Tibial artery (tissue), 4 donors: ENCODE measurements at regions not wholly inside any gene's neighbourhood (a gene's known extent, or its start where the extent isn't known, plus 50 kb on each side); places are given as distances from the start of the nearest gene placed in this dataset.

Experiments
- DNase-seq, 2 donors: peaks; one replicate each; pipeline ENCODE4 v3.0.0-alpha.2; 2019
- H3K27ac ChIP-seq, 2 donors: fragments of 200-600 bp; sonication (generic) in 1 of 2; 1 replicate in 1 of 2; 2 replicates in 1 of 2; pipeline ENCODE4 v1.5.1; 2018 to 2019; ENCODE audit warnings: mild to moderate bottlenecking in 1 of 2
- H3K27me3 ChIP-seq, 2 donors: fragments of 200-600 bp; sonication (generic) in 1 of 2; one replicate each; pipeline versions ENCODE4 v1.5.1 to v1.6.0; 2016 to 2019
- H3K36me3 ChIP-seq, 3 donors: fragments of 200-600 bp; sonication (generic) in 2 of 3; one replicate each; pipeline ENCODE4 v1.5.1; 2016 to 2019; ENCODE audit warnings: mild to moderate bottlenecking in 2 of 3
- H3K4me1 ChIP-seq, 4 donors: fragments of 200-600 bp; sonication (generic) in 2 of 4; 1 replicate in 3 of 4; 2 replicates in 1 of 4; pipeline ENCODE4 v1.5.1; 2016 to 2019
- H3K4me3 ChIP-seq, 2 donors: fragments of 200-600 bp; sonication (generic) in 1 of 2; 1 replicate in 1 of 2; 2 replicates in 1 of 2; pipeline ENCODE4 v1.5.1; 2018 to 2019; ENCODE audit warnings: mild to moderate bottlenecking in 2 of 2
- H3K9me3 ChIP-seq, 3 donors: fragments of 200-600 bp; sonication (generic) in 1 of 3; one replicate each; pipeline ENCODE4 v1.5.1; 2016 to 2019
- intact Hi-C: fragments of 100-400 bp; cut with DNase I; formaldehyde crosslinking; loops from one replicate; pipeline ENCODE4 v1.15.0; 2023; ENCODE audit warnings: low total_unique reads
- TF ChIP-seq, protein P1 (sequence below), 2 experiments: fragments of 200-600 bp in 1 of 2; fragments of 450-650 bp in 1 of 2; IDR thresholded peaks; one replicate each; pipeline ENCODE4 v1.5.1; 2017 to 2019; ENCODE audit warnings: antibody characterized with exemption in 2 of 2, mild to moderate bottlenecking in 1 of 2, moderate library complexity in 1 of 2

DNA sequence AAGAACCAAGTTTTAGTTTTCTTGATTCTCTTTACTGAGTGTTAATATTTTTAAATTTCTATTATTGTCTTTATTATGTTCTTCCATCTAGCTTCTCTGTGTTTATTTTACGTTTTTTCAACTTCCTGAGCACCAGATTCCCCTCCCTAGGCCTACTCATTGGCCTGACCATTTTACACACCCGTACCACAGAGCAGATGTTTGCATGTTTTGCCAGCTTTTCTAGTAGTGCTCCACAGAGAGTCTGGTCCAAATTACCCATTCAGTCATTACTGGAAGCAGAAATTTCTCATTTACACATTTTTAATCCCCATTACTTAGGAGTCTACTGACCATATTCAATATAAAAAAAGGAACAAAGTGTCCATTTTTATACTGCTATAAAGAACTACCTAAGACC is 66.9 kb downstream of the ING1 start:
- TF ChIP-seq, protein P1, sequence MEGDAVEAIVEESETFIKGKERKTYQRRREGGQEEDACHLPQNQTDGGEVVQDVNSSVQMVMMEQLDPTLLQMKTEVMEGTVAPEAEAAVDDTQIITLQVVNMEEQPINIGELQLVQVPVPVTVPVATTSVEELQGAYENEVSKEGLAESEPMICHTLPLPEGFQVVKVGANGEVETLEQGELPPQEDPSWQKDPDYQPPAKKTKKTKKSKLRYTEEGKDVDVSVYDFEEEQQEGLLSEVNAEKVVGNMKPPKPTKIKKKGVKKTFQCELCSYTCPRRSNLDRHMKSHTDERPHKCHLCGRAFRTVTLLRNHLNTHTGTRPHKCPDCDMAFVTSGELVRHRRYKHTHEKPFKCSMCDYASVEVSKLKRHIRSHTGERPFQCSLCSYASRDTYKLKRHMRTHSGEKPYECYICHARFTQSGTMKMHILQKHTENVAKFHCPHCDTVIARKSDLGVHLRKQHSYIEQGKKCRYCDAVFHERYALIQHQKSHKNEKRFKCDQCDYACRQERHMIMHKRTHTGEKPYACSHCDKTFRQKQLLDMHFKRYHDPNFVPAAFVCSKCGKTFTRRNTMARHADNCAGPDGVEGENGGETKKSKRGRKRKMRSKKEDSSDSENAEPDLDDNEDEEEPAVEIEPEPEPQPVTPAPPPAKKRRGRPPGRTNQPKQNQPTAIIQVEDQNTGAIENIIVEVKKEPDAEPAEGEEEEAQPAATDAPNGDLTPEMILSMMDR (IDR thresholded peaks at IDR 0.05): no peak
- no peak overlapping the region for H3K27ac ChIP-seq
- intact Hi-C loops: no loop called here
- H3K4me3 ChIP-seq: no peak overlapping the region
- H3K36me3 ChIP-seq: no peaks in the 10 kb centered on the region
- DNase-seq: no peak
- no peaks in the 10 kb centered on the region for H3K9me3 ChIP-seq
- H3K27me3 ChIP-seq: no peaks in the 10 kb centered on the region
- H3K4me1 ChIP-seq: peaks cover 0 to 9% (median 2%) of the 10 kb centered on the region in 4 donors

DNA sequence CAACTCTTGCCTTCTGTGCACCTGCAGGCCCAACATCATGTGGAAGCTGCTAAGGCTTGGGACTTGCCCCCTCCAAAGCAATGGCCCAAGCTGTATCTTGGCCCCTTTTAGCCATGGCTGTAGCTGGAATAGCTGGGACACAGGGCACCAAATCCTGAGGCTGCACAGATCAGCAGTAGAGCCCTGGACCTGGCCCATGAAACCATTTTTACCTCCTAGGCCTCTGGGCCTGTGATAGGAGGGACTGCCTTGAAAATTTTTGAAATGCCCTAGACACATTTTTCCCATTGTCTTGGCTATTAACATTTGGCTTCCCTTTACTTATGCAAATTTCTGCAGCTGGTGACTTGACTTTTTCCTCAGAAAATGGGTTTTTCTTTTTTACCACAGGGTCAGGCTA is 68.7 kb downstream of the ING1 start:
- intact Hi-C loops: no loop called here
- Histone ChIP-seq H3K9me3 (no peaks in the 10 kb centered on the region), H3K27ac (no peak overlapping the region), H3K27me3 (no peaks in the 10 kb centered on the region), H3K4me3 (no peak overlapping the region), H3K4me1 (peaks cover 0 to 9% (median 2%) of the 10 kb centered on the region in 4 donors), H3K36me3 (no peaks in the 10 kb centered on the region)
- TF ChIP-seq, protein P1 (IDR thresholded peaks at IDR 0.05): no peak
- DNase-seq: no peak

DNA sequence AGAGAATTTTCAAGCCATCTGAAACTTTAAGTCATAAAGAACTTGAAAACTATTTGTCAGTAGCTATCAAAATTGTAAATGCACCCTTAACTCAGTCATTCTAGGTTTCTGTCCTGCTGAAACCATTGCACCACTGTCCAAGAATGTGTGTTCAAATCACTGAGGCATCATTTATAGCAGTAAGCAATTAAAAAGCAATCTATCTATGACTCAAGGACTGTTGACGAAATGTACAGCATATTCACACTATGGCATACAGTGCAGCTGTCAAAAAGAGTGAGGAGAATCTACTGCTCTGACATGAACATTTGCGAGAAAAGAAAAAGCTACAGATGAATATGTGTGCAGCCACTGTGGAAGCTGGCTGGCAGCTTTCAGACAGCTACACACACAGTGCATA is 71.2 kb downstream of the ING1 start:
- Histone ChIP-seq H3K27ac (no peak overlapping the region), H3K36me3 (no peaks in the 10 kb centered on the region), H3K9me3 (no peaks in the 10 kb centered on the region), H3K4me1 (peaks cover 0 to 7% (median 2%) of the 10 kb centered on the region in 4 donors), H3K27me3 (no peaks in the 10 kb centered on the region), H3K4me3 (no peak overlapping the region)
- TF ChIP-seq, protein P1 (IDR thresholded peaks at IDR 0.05): no peak
- DNase-seq: no peak
- intact Hi-C loops: no loop called here

DNA sequence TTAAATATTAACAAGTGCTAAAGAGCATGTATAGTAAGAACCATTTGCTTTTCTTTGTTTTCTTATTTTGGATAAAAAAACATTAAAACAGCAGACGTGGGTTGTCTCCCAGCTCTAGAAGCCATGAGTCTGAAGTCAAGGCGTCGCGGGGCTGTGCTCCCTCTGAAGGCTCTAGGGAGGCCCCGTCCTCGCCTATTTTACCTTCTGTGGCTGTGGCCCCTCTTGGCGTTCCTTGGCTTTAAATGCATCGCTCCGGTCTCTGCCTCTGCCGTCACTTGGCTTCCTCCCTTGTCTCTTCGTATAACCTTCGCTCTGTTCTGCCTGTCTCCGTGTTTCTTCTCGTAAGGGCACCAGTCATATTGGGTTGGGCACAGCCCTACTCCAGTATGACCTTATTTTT is 75.3 kb downstream of the ING1 start:
- DNase-seq: no peak
- Histone ChIP-seq H3K4me1 (no peaks in the 10 kb centered on the region), H3K4me3 (no peak overlapping the region), H3K27me3 (no peaks in the 10 kb centered on the region), H3K36me3 (no peaks in the 10 kb centered on the region), H3K9me3 (peaks cover 0 to 29% (median 18%) of the 10 kb centered on the region in 3 donors), H3K27ac (no peak overlapping the region)
- intact Hi-C loops: no loop called here
- TF ChIP-seq, protein P1 (IDR thresholded peaks at IDR 0.05): no peak

DNA sequence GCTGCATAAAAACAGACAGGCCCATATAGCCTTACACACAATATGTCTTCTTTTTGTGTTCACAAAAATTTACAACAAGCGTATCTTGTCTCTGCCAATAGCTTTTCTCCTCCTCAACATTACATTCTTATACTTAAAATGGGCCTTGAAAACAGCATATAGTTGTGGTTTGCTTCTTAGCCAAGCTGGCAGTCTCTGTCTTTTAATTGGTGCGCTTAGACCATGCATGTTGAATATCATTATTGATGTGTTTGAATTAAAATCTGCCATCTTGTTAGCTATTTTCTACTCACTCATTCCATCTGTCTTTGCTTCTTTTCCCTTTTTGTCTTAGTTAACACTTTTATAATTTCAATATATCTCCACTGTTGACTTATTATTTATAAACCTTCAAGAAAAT is 76.4 kb downstream of the ING1 start:
- TF ChIP-seq, protein P1 (IDR thresholded peaks at IDR 0.05): no peak
- H3K36me3 ChIP-seq: no peaks in the 10 kb centered on the region
- H3K27me3 ChIP-seq: no peaks in the 10 kb centered on the region
- intact Hi-C loops: no loop called here
- peaks cover 0 to 30% (median 21%) of the 10 kb centered on the region in 3 donors for H3K9me3 ChIP-seq
- H3K27ac ChIP-seq: no peak overlapping the region
- no peak for DNase-seq
- no peak overlapping the region for H3K4me3 ChIP-seq
- no peaks in the 10 kb centered on the region for H3K4me1 ChIP-seq

DNA sequence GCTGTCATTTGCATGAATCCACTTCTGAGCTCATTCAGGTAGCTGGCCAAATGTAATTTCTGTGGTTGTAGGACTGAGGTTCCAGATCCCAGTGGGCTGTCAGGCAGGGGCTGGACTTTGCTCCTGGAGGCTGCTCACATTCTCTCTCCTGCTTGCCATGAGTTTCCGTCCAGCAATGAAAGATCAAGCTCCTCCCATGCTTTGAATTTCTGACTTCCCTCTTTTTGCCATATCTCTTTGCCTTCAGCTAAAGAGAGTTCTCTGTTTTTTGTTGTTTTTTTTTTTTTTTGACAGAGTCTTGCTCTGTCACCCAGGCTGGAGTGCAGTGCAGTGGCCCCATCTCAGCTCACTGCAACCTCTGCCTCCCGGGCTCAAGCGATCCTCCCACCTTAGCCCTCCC is 76.9 kb downstream of the ING1 start:
- no peak for DNase-seq
- TF ChIP-seq, protein P1 (IDR thresholded peaks at IDR 0.05): no peak
- Histone ChIP-seq H3K4me1 (no peaks in the 10 kb centered on the region), H3K9me3 (peaks cover 0 to 30% (median 21%) of the 10 kb centered on the region in 3 donors), H3K36me3 (no peaks in the 10 kb centered on the region), H3K27me3 (no peaks in the 10 kb centered on the region), H3K27ac (no peak overlapping the region), H3K4me3 (no peak overlapping the region)
- intact Hi-C loops: no loop called here
